NCI-H187 treated with DMSO at 0.1 percent for 48 hours (cell line): ENCODE measurements at regions not wholly inside any gene's neighbourhood (a gene's known extent, or its start where the extent isn't known, plus 50 kb on each side); places are given as distances from the start of the nearest gene placed in this dataset.
"Not testable (repeated sequence)": the region's sequence is repeated elsewhere in the genome, so short reads cannot be mapped to it uniquely, and the experiment has no call there.

Experiments
- DNase-seq: peaks from one replicate; lab custom pipeline; 2025; lab: John Stamatoyannopoulos, UW

DNA sequence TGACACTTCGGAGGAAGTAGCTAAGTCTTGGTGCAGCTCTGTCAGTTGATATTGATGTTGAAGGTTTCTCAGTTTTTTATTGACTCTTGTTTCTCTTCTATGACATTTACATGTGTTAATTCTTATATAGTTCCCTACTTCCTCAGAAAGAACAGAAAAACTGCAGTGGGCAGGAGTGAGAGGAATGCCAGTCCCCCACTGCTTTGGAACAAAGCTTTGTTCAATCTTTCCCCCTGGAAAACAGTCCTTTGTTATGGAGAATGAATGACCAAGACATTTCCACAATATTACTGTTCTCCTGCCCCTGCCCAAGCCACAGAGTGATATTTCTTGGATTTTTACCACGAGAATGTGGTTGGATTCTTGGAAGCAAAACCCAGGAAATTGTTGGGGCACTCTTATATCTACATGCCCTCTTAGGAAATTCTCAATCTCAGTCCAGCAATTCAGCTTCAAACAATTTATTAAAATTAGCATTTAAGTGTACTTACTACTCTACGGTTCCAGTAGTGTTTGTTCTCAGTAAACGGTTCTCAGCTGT, 258.0 kb upstream of the KCND2 start:
- no peak for DNase-seq

DNA sequence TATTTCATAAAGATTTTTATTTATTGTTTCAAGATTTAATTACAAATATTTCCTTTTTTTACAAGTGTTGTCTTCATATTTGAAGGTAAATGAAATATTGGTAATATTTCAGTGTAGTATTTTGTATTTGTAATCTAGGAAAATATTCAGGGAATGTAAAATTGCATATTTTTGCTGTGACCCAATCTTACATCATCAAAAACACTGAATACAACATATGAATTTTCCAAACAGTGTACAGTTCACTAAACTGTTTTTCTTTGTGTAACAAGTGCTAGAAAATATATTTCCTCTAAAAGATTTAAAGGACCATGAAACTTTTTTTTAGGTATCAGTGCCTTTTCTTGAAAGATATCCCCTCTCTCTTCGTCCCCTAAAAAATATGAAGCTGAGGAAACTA, 251.9 kb upstream of the KCND2 start:
- no peak for DNase-seq

DNA sequence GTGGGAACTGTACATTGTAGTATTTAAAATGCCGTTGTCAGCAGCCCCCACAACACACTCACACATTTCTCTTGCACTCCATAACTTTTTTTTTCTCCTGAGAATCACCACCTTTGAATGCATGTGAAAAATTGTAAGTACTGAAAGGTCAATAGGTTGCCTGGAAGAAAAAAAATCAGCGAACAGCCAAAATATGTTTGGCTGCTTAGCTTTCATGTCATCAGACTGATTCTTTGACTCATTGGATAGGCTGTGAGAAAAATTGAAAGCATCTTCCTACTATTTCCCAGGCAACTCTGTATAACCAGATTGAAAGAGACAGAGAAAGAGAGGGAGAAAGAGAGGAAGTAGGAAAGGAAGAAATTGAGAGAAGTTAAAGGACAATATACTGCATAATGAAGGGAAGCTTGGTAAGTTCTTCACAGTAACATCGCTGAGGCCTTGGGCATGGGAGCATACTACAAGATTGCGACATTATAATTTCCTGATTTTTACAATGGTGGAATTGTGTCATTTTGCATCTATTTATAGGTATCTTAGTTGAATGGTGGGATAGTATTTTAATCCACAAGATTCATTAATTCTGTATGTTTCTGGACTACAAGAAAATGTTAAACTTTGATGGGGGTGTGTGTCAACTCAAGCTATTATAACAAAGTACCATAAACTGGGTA, 249.3 kb upstream of the KCND2 start:
- no peak for DNase-seq

GRCh38 chr7:120028636-120029035, 244.3 kb upstream of the KCND2 start:
- DNase-seq, result no peak

- no peak for DNase-seq
These were observed 242.1 kb upstream of the KCND2 start for GRCh38 chr7:120030876-120031275.

GRCh38 chr7:120033114-120033513, 239.9 kb upstream of the KCND2 start:
- DNase-seq, result no peak

GRCh38 chr7:120039138-120039537, 233.8 kb upstream of the KCND2 start:
- no peak for DNase-seq

DNA sequence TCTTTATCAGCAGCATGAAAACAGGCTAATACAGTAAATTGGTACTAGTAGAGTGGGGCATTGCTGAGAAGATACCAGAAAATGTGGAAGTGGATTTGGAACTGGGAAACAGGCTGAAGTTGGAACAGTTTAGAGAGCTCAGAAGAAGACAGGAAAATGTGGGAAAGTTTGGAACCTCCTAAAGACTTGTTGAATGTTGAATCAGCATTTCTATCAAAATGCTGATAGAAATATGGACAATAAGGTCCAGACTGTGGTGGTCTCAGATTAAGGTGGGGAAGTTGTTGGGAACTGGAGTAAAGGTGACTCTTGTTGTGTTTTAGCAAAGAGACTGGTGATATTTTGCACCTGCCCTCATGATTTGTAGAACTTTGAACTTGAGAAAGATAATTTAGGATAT, 231.2 kb upstream of the KCND2 start:
- no peak for DNase-seq

DNA sequence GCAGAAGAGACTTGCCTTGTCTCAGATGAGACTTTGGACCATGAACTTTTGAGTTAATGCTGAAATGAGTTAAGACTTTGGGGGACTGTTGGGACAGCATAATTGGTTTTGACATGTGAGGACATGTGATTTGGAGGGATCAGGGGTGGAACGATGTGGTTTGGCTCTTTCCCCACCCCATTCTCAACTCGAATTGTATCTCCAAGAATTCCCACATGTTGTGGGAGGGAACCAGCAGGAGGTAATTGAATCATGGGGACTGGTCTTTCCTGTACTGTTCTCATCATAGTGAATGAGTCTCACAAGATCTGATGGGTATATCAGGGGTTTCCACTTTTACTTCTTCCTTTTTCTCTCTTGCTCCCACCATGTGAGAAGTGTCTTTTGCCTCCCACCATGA, 229.7 kb upstream of the KCND2 start:
- no peak for DNase-seq

DNA sequence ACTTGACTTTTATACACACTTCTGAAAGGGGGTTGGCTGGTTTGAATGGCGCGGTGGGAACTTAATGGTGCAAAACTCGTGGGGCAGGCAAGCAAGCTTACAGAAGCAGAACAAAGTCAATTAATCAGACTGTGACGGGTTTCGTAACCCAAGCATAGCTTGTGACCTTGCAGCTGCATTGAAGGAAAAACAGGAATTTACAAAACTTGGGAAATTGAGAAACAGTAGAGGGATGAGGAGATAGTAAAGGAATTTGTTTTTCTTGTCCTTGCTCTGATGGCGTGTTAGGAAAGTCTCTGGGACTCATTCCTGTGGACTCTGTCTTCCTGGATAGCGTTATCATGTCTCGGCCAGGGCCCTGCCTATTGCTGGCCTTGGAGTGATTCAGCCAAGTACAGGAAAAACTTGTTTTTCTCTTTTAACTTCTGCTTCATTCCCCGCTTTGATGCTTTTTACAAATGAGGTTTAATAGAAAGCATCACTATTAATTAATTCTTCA, 220.0 kb upstream of the KCND2 start:
- DNase-seq, result no peak

DNA sequence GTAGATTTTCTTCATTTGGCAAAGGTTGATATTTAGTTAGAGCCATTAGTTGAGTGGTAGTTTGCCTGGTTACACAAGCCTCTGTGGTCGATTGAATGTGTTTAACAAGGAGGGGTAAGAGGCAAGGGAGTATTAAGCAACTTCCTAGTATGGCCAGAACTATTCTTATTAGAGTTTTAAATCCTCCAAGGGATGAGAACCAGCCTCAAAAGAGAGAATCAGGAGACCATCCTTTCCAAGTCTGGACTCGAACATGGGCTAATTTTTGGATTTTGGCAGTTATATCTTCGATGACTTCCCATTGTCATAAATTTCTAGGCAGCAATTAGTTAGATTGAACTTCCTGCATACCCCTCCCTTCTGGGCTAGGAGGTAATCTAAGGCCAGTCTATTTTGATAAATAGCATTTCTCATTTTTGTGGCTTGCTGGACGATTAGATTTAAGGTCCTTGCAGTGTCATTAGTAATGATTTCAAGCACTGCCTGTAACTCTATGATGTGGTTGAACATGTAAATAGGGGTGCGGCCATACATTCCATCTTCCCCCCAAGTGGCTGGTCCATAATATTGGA, 219.5 kb upstream of the KCND2 start:
- no peak for DNase-seq

DNA sequence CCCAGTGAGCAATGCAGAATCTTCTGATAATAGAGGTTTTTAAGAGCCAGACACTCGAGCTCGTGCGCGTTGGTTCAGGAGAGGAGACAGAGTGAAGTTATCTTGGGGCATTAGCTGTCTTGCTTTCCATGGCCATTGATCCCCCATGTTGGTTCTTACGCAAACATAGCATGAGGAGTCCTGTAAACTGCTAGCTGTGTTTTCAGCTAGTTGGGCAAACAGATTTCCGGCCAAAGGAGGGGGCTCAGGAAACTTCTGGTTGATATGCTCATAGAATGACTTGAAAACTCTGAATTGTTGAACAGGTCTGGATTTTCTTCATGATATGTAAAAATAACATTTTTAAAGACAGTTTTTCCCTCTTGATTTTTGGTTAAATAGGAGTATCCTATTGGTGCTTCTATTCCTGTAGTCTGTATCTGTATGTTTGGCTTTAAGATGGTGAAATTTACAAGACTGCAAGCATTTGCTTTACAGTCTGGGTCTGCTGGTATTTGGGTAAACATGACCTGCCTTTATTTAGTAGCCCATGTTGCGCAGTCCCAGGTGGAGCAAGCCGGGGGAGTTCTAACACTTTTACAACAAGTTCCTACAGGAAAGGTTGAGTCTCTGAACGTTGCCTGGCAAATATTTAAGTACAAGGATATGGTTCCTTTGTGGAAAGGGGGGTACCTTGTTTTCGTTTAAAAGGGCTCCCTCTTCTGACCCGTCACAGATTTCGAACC, 218.4 kb upstream of the KCND2 start:
- no peak for DNase-seq

DNA sequence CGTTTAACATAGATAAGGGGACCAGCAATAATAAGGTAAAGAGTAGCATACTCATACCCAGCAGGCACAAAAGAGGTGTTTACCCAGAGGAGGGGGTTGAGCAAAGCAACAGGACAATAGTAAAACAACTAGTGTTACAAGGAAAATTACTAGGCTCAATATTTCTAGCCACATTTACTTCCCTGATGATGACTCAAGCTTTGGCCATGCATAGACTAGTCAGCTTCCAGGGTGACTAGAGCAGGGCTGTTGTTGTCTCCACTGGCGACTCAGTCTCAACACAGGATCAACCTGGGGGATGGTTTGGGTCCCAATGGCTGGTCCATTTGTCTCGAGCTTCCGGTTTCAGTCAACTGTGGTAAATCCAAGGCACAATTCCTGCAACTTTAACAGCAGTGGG, 217.7 kb upstream of the KCND2 start:
- DNase-seq, result no peak

GRCh38 chr7:120056227-120056626, 216.7 kb upstream of the KCND2 start:
- DNase-seq, result no peak

DNA sequence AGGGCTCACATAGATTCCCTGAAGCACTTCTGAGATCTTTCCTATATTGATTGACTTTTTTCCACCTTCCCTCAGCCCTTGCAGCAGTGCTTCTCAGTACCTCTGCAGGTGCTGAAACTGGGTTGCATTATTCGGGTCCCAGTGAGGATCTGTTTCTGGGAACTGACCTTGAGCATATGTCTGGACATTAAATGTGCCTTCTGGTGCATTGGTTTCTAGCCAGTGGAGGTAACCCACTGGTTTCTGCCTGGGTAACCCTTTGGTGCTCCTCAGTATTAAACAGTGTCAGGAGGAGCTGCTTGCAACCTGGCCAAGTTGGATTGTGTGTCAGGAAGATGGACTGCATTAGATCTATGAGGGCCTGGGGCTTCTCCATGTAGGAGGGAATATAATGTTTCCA, 213.3 kb upstream of the KCND2 start:
- DNase-seq, result no peak

DNA sequence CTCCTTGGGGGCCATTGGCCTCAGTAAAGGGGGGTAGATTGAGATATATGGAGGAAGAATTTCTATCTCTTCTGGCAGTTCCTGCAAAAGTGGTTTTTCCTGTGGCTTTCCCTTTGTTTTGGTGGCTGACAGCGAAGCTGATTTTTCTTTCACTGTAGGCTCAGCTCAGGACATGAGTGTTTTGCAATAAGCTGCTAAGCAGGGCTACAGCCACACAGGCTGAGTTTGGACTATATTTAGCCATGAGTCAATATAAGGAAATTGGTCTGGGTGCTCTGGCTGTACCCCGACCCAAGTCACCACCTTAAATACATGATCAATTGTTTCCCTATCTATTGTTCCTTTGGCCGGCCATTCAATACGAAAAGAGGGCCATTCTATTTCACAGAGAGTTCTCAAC, 212.7 kb upstream of the KCND2 start:
- DNase-seq, result no peak

GRCh38 chr7:120060875-120061274, 212.1 kb upstream of the KCND2 start:
- DNase-seq, result no peak

DNA sequence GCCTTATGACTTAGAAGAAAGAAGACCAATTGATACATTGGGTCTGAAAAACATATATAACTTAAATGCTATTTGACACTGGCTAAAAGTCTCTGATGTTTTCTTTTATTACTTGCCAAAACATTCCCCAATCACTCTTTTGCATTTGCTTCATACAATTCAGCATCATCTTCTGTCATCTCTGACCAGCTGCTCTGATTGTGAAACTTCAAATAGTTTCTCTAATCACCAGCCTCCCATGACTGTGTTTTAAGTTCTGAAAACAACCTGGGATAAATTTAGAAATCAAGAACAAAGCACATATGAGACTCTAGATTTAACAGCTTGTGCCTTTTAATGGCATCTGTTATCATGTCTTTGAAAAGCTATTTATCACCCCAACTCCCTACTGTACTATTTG, 208.4 kb upstream of the KCND2 start:
- no peak for DNase-seq

- not testable (repeated sequence) for DNase-seq
These were observed 206.1 kb upstream of the KCND2 start for GRCh38 chr7:120066898-120067297.

DNA sequence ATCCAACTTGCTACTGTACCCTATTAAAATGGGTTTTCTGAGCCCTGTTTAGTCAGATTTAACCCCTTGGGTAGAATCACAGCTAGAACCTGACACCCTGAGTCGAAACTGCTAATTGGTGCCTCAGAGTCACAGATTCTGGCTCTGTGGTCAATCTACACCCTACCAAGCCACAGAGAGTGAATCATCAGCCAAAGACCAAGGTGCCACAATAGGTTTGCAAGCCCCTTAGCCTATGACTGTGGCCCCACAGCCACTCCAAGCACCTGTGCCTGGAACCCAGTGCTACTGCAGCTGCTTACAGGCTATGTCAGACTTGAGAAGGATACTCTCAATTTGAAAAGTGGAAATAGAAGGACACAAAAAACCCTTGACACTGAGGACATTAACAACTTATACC, 202.8 kb upstream of the KCND2 start:
- DNase-seq, result no peak

DNA sequence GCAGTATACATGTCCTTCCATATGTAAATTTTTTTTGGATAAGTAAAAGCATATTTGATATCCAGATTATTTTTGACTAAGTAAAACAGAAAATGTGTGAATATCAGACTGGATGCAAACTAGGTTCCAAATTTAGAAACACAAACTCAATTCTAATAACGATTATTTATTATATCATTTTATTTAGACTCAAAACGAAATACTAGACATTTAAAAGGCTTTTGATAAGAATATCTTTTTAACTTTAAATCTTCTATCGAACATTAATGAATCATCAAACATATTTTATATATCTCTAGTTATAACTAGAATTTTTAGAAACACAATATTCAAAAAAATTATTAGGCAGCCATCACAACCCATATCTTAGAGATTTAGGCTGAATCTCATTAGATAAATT, 195.2 kb upstream of the KCND2 start:
- no peak for DNase-seq

DNA sequence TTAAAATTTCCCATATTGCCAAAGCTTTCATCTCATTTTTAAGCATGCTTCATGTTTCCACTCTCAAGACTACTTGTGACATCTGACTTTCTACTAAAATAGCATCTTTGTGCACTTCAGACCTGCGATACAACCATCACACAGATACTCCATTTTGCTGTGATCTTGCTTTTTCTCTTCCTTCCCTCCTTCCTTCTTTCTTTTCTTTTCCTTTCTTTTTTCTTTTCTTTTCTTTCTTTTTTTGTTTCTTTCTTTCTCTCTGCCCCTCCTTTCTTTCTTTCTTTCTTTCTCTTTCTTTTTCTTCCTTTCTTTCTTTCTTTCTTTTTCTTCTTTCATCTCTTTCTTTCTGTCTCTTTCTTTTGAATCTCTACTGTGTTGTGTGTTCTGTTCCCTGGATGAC, 194.0 kb upstream of the KCND2 start:
- no peak for DNase-seq

DNA sequence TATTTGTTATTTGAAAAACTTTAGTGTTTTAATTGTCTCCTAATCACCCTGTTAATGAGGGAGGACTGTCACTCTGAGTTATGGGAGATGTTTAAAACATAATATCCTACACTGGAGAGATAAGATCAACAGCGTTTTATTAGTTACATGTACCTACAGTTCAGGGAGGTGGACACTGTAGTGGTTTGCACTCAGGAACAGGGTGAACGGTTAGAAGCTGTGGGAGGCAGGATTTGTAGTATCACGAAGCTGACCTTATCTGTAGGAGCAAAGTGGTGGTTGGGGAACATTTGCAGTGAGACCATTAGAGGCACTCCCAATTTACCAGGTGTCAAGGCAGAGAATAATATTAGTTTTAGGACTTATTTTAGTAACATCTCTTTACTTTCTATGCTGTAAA, 193.3 kb upstream of the KCND2 start:
- no peak for DNase-seq
